SK-N-SH (cell line): ENCODE measurements at regions not wholly inside any gene's neighbourhood (a gene's known extent, or its start where the extent isn't known, plus 50 kb on each side); places are given as distances from the start of the nearest gene placed in this dataset.

Source experiments
- CTCF ChIA-PET: fragments of 300-600, 350-600 bp; formaldehyde crosslinking; extraction: SDS; loops from one replicate; lab custom pipeline; 2021; lab: Yijun Ruan, JAX
- POLR2A ChIA-PET: fragments of 350-600 bp; sonication (Branson Sonifier 250); formaldehyde crosslinking; extraction: SDS; loops from one replicate; lab custom pipeline; 2020; ENCODE audit warnings: antibody characterized with exemption, inconsistent platforms; lab: Yijun Ruan, JAX
- DNase-seq: peaks from one replicate; pipeline ENCODE4 v3.0.0; 2012
- H2AFZ ChIP-seq: fragments of 200-600 bp; sonication (generic); 2 replicates; pipeline ENCODE4 v1.8.1; 2016; ENCODE audit warnings: antibody characterized with exemption, mild to moderate bottlenecking, low read depth
- H3F3A ChIP-seq: fragments of 200-600 bp; sonication (generic); replicated peaks from 2 replicates; pipeline ENCODE3; 2016; ENCODE audit warnings: antibody characterized with exemption, mild to moderate bottlenecking; ENCODE audit not compliant: insufficient read depth
- H3K27ac ChIP-seq, 2 experiments: fragments of 200-500 bp in 1 of 2; fragments of 200-600 bp in 1 of 2; sonication (Bioruptor generic) in 1 of 2; sonication (generic), shearing (Covaris generic) in 1 of 2; 2 replicates each; pipeline versions ENCODE4 v1.5.1 to v1.6.1; 2014 to 2016; ENCODE audit warnings: low read depth in 2 of 2, inconsistent platforms in 1 of 2, low read length in 1 of 2, mild to moderate bottlenecking in 1 of 2, mixed read lengths in 1 of 2
- H3K27me3 ChIP-seq: fragments of 200-600 bp; sonication (generic), shearing (Covaris generic); 2 replicates; pipeline ENCODE4 v1.6.1; 2016; ENCODE audit warnings: mixed run types; ENCODE audit not compliant: insufficient read depth
- H3K36me3 ChIP-seq, 2 experiments: fragments of 200-500 bp in 1 of 2; fragments of 200-600 bp in 1 of 2; sonication (Bioruptor generic) in 1 of 2; sonication (generic) in 1 of 2; replicated peaks in 1 of 2; 2 replicates each; pipeline versions ENCODE3 to v1.5.1; 2014 to 2016; ENCODE audit warnings: low read length in 1 of 2, mild to moderate bottlenecking in 1 of 2; ENCODE audit not compliant: insufficient read depth in 2 of 2, control insufficient read depth in 1 of 2
- H3K4me1 ChIP-seq, 2 experiments: fragments of 200-500 bp in 1 of 2; fragments of 200-600 bp in 1 of 2; sonication (Bioruptor generic) in 1 of 2; sonication (generic), shearing (Covaris generic) in 1 of 2; 2 replicates each; pipeline versions ENCODE4 v1.5.1 to v1.6.1; 2014 to 2016; ENCODE audit warnings: low read depth in 1 of 2, low read length in 1 of 2, mixed run types in 1 of 2; ENCODE audit not compliant: insufficient read depth in 2 of 2, control insufficient read depth in 1 of 2
- H3K4me2 ChIP-seq: fragments of 200-600 bp; sonication (generic), shearing (Covaris generic); 2 replicates; pipeline ENCODE4 v1.6.1; 2017; ENCODE audit warnings: mixed run types
- H3K4me3 ChIP-seq, 2 experiments: fragments of 200-500 bp in 1 of 2; fragments of 200-600 bp in 1 of 2; sonication (Bioruptor generic) in 1 of 2; sonication (generic), shearing (Covaris generic) in 1 of 2; 2 replicates each; pipeline versions ENCODE4 v1.5.1 to v1.8.1; 2014 to 2016; ENCODE audit warnings: low read depth in 2 of 2, inconsistent platforms in 1 of 2, low read length in 1 of 2, mild to moderate bottlenecking in 1 of 2, mixed read lengths in 1 of 2, moderate library complexity in 1 of 2
- H3K79me2 ChIP-seq: fragments of 200-600 bp; sonication (generic); 2 replicates; pipeline ENCODE4 v1.8.1; 2017; ENCODE audit warnings: mild to moderate bottlenecking; ENCODE audit not compliant: insufficient read depth
- H3K9ac ChIP-seq: fragments of 200-600 bp; sonication (generic); 2 replicates; pipeline ENCODE4 v1.6.1; 2017; ENCODE audit warnings: mixed run types
- H3K9me2 ChIP-seq: fragments of 200-600 bp; sonication (generic); 2 replicates; pipeline ENCODE4 v1.6.1; 2017; ENCODE audit warnings: mixed run types
- H3K9me3 ChIP-seq: fragments of 200-600 bp; sonication (generic); 2 replicates; pipeline ENCODE4 v1.6.1; 2017; ENCODE audit warnings: mixed run types, mild to moderate bottlenecking, moderate library complexity
- H4K20me1 ChIP-seq: fragments of 200-600 bp; sonication (generic); 2 replicates; pipeline ENCODE4 v1.6.1; 2017; ENCODE audit warnings: mild to moderate bottlenecking, mixed run types; ENCODE audit not compliant: insufficient read depth
- ELF1 ChIP-seq: IDR thresholded peaks from 2 replicates; pipeline ENCODE4 v1.4.0; 2012
- FOXJ3 ChIP-seq: sonication (generic); formaldehyde crosslinking; IDR thresholded peaks from 2 replicates; pipeline ENCODE4 v1.5.1; 2020; ENCODE audit warnings: mild to moderate bottlenecking, missing genetic modification reagents
- GABPA ChIP-seq: IDR thresholded peaks from 2 replicates; pipeline ENCODE4 v1.4.0; 2012; ENCODE audit warnings: low read depth, mild to moderate bottlenecking
- JUND ChIP-seq: IDR thresholded peaks from 2 replicates; pipeline ENCODE4 v1.4.0; 2012
- NFIC ChIP-seq: IDR thresholded peaks from 2 replicates; pipeline ENCODE4 v1.4.0; 2012; ENCODE audit warnings: borderline replicate concordance
- POLR2AphosphoS5 ChIP-seq: IDR thresholded peaks from 2 replicates; pipeline ENCODE4 v1.6.1; 2012; ENCODE audit warnings: low read depth, low read length
- RFX5 ChIP-seq: IDR thresholded peaks from 2 replicates; pipeline ENCODE4 v1.6.1; 2012; ENCODE audit warnings: mild to moderate bottlenecking, improper control_type of control experiment, low read length
- SMC3 ChIP-seq: IDR thresholded peaks from 2 replicates; pipeline ENCODE4 v1.6.1; 2012; ENCODE audit warnings: low read depth, low read length, improper control_type of control experiment
- WGBS: methylation state at CpG from one replicate; pipeline ENCODE4 v1.1.6; 2017; ENCODE audit warnings: low lambda C conversion rate; 5-methylcytosine and 5-hydroxymethylcytosine counted together
- TF ChIP-seq, protein P1 (sequence below): IDR thresholded peaks from 2 replicates; pipeline ENCODE4 v1.4.0; 2012; ENCODE audit warnings: low read depth
- TF ChIP-seq, protein P2 (sequence below): IDR thresholded peaks from 2 replicates; pipeline ENCODE4; 2012
- TF ChIP-seq, protein P3 (sequence below): fragments of 200-600 bp; sonication (generic); IDR thresholded peaks from 2 replicates; pipeline ENCODE4 v1.6.1; 2017; ENCODE audit warnings: antibody characterized with exemption, mild to moderate bottlenecking, moderate library complexity

DNA sequence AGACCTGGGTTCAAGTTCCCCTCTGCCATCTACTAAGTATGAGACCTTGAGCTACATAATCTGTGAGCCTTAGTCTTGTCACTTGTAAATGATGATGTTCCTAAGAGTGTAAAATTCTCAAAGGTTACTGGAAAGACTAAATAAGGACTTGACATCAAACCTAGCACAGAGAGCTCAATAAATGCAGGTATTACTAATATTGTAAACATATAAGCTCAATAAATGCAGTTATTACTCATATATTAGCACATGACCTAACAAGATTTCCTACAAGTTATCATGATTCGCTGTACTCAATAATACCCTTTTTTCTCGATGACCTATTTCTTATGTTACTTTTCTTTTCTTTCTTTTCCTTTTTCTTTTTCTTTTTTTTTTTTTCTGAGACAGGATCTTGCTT lies 174.9 kb downstream of the ZNF281 start:
- TF ChIP-seq POLR2AphosphoS5, result no peak
- TF ChIP-seq RFX5, result no peak
- no peak for TF ChIP-seq ELF1
- Histone ChIP-seq H4K20me1 (no peaks in the 10 kb centered on the region), H3K27ac (no peak overlapping the region), H3K4me3 (no peak overlapping the region), H3K9ac (no peak overlapping the region), H2AFZ (no peak overlapping the region), H3K79me2 (no peaks in the 10 kb centered on the region), H3K4me1 (peaks cover 0 to 22% of the 10 kb centered on the region in 2 experiments; a peak in 2 of 4 replicates), H3K4me2 (no peak overlapping the region), H3K9me2 (no peaks in the 10 kb centered on the region), H3K9me3 (no peaks in the 10 kb centered on the region), H3K27me3 (no peaks in the 10 kb centered on the region), H3F3A (no peaks in the 10 kb centered on the region), H3K36me3 (no peaks in the 10 kb centered on the region)
- ChIA-PET CTCF (no interaction called here), POLR2A (no interaction called here)
- no peak for DNase-seq
- WGBS, result 83% methylated on average over 2 of the region's 2 CpGs

DNA sequence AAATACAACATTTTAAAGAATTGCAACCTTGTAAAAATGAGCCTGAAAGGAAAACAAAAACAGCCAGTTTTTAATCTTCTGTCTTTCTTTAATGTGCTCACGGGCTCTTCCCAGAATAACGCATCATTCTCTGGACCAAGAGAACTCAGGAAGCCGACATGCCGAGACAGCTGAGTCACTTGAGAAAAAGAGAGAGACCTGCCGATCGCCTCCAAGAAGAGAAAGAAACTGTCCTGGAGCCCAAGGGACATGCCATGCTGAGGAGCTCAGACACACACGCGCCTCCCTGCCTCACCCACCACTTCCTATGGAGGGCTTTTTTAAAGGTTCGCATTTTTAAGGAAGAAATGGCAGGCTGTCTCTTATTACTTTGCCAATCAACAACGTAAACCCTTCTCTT lies 176.4 kb downstream of the ZNF281 start:
- TF ChIP-seq JUND (no peak), NFIC (no peak), RFX5 (no peak), SMC3 (no peak), FOXJ3 (CRISPR knock-in tag) (no peak), GABPA (no peak)
- TF ChIP-seq, protein P1, sequence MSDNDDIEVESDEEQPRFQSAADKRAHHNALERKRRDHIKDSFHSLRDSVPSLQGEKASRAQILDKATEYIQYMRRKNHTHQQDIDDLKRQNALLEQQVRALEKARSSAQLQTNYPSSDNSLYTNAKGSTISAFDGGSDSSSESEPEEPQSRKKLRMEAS, result no peak
- TF ChIP-seq, protein P2, sequence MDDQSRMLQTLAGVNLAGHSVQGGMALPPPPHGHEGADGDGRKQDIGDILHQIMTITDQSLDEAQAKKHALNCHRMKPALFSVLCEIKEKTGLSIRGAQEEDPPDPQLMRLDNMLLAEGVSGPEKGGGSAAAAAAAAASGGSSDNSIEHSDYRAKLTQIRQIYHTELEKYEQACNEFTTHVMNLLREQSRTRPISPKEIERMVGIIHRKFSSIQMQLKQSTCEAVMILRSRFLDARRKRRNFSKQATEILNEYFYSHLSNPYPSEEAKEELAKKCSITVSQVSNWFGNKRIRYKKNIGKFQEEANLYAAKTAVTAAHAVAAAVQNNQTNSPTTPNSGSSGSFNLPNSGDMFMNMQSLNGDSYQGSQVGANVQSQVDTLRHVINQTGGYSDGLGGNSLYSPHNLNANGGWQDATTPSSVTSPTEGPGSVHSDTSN, result no peak
- TF ChIP-seq, protein P3, sequence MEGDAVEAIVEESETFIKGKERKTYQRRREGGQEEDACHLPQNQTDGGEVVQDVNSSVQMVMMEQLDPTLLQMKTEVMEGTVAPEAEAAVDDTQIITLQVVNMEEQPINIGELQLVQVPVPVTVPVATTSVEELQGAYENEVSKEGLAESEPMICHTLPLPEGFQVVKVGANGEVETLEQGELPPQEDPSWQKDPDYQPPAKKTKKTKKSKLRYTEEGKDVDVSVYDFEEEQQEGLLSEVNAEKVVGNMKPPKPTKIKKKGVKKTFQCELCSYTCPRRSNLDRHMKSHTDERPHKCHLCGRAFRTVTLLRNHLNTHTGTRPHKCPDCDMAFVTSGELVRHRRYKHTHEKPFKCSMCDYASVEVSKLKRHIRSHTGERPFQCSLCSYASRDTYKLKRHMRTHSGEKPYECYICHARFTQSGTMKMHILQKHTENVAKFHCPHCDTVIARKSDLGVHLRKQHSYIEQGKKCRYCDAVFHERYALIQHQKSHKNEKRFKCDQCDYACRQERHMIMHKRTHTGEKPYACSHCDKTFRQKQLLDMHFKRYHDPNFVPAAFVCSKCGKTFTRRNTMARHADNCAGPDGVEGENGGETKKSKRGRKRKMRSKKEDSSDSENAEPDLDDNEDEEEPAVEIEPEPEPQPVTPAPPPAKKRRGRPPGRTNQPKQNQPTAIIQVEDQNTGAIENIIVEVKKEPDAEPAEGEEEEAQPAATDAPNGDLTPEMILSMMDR, result no peak

More for the DNA sequence above, 176.4 kb downstream of the ZNF281 start:
- no peak overlapping the region for H3K9ac ChIP-seq
- H3K4me1 ChIP-seq, result peaks cover 0 to 22% of the 10 kb centered on the region in 2 experiments; a peak in 2 of 4 replicates
- POLR2A ChIA-PET, result no interaction called here
- H3K9me2 ChIP-seq, result no peaks in the 10 kb centered on the region
- no peaks in the 10 kb centered on the region for H3K9me3 ChIP-seq
- no peaks in the 10 kb centered on the region for H3K79me2 ChIP-seq
- CTCF ChIA-PET, result no interaction called here
- no peaks in the 10 kb centered on the region for H3F3A ChIP-seq
- WGBS, result 61% methylated on average over 10 of the region's 10 CpGs
- H3K27me3 ChIP-seq, result no peaks in the 10 kb centered on the region
- DNase-seq, result no peak
- H3K27ac ChIP-seq, result peak overlapping the region in 1 of 2 experiments; percentile 16; a peak in 1 of 4 replicates
- no peaks in the 10 kb centered on the region for H3K36me3 ChIP-seq
- H4K20me1 ChIP-seq, result no peaks in the 10 kb centered on the region
- H3K4me3 ChIP-seq, result no peak overlapping the region; a peak in 1 of 4 replicates
- H3K4me2 ChIP-seq, result no peak overlapping the region
- H2AFZ ChIP-seq, result peak overlapping the region; percentile 58; the same call in 1 of the 2 replicates
